ENCODE measurements at regions not wholly inside any gene's neighbourhood (a gene's known extent, or its start where the extent isn't known, plus 50 kb on each side); places are given as distances from the start of the nearest gene placed in this dataset.

DNA sequence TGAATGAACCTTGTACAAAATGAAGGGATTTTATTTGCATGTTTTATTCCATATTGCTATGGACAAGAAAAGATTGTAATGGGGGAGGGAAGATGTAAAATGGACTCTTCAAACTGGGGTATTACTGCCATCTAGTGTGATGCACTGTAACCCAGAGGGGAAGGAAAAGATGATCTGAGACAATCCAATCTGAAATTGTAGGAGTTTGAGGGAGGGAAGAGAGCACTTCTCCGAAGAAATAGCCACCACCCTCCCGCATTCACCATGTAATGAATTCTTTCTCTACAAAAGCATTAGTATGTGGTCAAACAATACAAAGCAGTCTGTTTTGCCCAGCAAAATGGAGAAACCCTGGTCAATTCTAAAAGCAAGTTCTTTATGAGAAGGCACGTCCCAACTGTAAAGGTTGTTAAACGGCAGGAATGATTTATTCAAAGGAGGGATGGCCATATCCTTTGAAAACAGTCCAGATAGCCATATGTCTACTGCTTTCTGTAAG lies 679.5 kb upstream of the NRSN1 start:
- H3K4me1 Mint-ChIP-seq (ENCODE audit: unreplicated experiment), result peaks cover 55% of the 10 kb centered on the region
- TF ChIP-seq, protein P1, sequence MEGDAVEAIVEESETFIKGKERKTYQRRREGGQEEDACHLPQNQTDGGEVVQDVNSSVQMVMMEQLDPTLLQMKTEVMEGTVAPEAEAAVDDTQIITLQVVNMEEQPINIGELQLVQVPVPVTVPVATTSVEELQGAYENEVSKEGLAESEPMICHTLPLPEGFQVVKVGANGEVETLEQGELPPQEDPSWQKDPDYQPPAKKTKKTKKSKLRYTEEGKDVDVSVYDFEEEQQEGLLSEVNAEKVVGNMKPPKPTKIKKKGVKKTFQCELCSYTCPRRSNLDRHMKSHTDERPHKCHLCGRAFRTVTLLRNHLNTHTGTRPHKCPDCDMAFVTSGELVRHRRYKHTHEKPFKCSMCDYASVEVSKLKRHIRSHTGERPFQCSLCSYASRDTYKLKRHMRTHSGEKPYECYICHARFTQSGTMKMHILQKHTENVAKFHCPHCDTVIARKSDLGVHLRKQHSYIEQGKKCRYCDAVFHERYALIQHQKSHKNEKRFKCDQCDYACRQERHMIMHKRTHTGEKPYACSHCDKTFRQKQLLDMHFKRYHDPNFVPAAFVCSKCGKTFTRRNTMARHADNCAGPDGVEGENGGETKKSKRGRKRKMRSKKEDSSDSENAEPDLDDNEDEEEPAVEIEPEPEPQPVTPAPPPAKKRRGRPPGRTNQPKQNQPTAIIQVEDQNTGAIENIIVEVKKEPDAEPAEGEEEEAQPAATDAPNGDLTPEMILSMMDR (conservative IDR thresholded peaks at IDR 0.05), result peak; percentile 78
- no peak overlapping the region for H3K27ac Mint-ChIP-seq
- H3K36me3 Mint-ChIP-seq, result no peaks in the 10 kb centered on the region
- H3K4me3 Mint-ChIP-seq, result no peak overlapping the region
- H3K9me3 Mint-ChIP-seq, result peaks cover 4% of the 10 kb centered on the region
- no peaks in the 10 kb centered on the region for H3K27me3 Mint-ChIP-seq
- no peak for DNase-seq (ENCODE audit: extremely low spot score, unreplicated experiment)

- peaks cover 8% of the 10 kb centered on the region for H3K9me3 Mint-ChIP-seq
- H3K4me1 Mint-ChIP-seq (ENCODE audit: unreplicated experiment), result peaks cover 42% of the 10 kb centered on the region
- no peak for DNase-seq (ENCODE audit: extremely low spot score, unreplicated experiment)
- no peaks in the 10 kb centered on the region for H3K36me3 Mint-ChIP-seq
- H3K27ac Mint-ChIP-seq, result no peak overlapping the region
- H3K4me3 Mint-ChIP-seq, result no peak overlapping the region
- no peaks in the 10 kb centered on the region for H3K27me3 Mint-ChIP-seq
- TF ChIP-seq, protein P1 (conservative IDR thresholded peaks at IDR 0.05), result no peak
These were observed 678.3 kb upstream of the NRSN1 start for GRCh38 chr6:23447731-23448130.

GRCh38 chr6:23448281-23448680 lies 677.7 kb upstream of the NRSN1 start:
- no peak overlapping the region for H3K4me3 Mint-ChIP-seq
- TF ChIP-seq, protein P1 (conservative IDR thresholded peaks at IDR 0.05), result no peak
- no peaks in the 10 kb centered on the region for H3K27me3 Mint-ChIP-seq
- peaks cover 10% of the 10 kb centered on the region for H3K9me3 Mint-ChIP-seq
- H3K27ac Mint-ChIP-seq, result no peak overlapping the region
- H3K36me3 Mint-ChIP-seq, result no peaks in the 10 kb centered on the region
- no peak for DNase-seq (ENCODE audit: extremely low spot score, unreplicated experiment)
- H3K4me1 Mint-ChIP-seq (ENCODE audit: unreplicated experiment), result peaks cover 38% of the 10 kb centered on the region

GRCh38 chr6:23454080-23454976 lies 671.7 kb upstream of the NRSN1 start:
- Mint-ChIP-seq H3K4me1 (ENCODE audit: unreplicated experiment) (peaks cover 5% of the 10 kb centered on the region), H3K27me3 (no peaks in the 10 kb centered on the region), H3K27ac (no peak overlapping the region), H3K4me3 (no peak overlapping the region), H3K36me3 (no peaks in the 10 kb centered on the region), H3K9me3 (peaks cover 15% of the 10 kb centered on the region)
- DNase-seq (ENCODE audit: extremely low spot score, unreplicated experiment), result no peak
- TF ChIP-seq, protein P1 (conservative IDR thresholded peaks at IDR 0.05), result no peak

DNA sequence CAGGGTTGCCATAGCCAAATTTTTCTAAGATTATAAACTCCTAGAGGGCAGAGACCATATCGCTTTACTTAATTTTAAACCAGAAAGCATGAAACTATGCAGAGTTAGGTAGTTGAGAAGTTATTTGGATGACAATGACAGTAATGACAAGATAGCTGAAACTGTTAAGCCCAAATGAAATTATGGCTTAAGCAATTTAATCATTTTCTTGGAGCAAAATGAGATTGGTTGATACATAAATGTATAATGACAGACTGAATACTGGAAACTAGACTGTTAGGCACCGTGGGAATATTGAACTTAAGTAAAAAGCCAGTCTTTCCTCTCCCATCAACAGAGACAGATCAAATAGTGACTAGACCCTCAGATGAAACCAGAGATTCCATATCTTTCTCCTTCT lies 670.3 kb upstream of the NRSN1 start:
- Mint-ChIP-seq H3K27me3 (no peaks in the 10 kb centered on the region), H3K9me3 (peaks cover 17% of the 10 kb centered on the region), H3K36me3 (no peaks in the 10 kb centered on the region), H3K4me3 (no peak overlapping the region), H3K4me1 (ENCODE audit: unreplicated experiment) (peaks cover 5% of the 10 kb centered on the region), H3K27ac (no peak overlapping the region)
- DNase-seq (ENCODE audit: extremely low spot score, unreplicated experiment), result no peak
- TF ChIP-seq, protein P1 (conservative IDR thresholded peaks at IDR 0.05), result no peak

Data from type B pancreatic cell (in vitro differentiated cells).